Tibial nerve (tissue), 4 donors: ENCODE measurements at regions not wholly inside any gene's neighbourhood (a gene's known extent, or its start where the extent isn't known, plus 50 kb on each side); places are given as distances from the start of the nearest gene placed in this dataset.

Experiments used
- DNase-seq, 2 donors: peaks; one replicate each; pipeline ENCODE4 v3.0.0-alpha.2; 2019; ENCODE audit warnings: low spot score in 2 of 2
- H3K27ac ChIP-seq, 4 donors: fragments of 200-600 bp; sonication (generic) in 3 of 4; one replicate each; pipeline ENCODE4 v1.5.1; 2017 to 2019; ENCODE audit warnings: mild to moderate bottlenecking in 1 of 4
- H3K27me3 ChIP-seq, 2 donors: fragments of 200-600 bp; sonication (generic) in 1 of 2; one replicate each; pipeline versions ENCODE4 v1.5.1 to v1.6.0; 2017 to 2019
- H3K36me3 ChIP-seq, 3 donors: fragments of 200-600 bp; sonication (generic); one replicate each; pipeline ENCODE4 v1.5.1; 2018 to 2019
- H3K4me1 ChIP-seq, 4 donors: fragments of 200-600 bp; sonication (generic) in 3 of 4; one replicate each; pipeline ENCODE4 v1.5.1; 2017 to 2019
- H3K4me3 ChIP-seq, 4 donors: fragments of 200-600 bp; sonication (generic) in 3 of 4; one replicate each; pipeline ENCODE4 v1.5.1; 2017 to 2019; ENCODE audit warnings: mild to moderate bottlenecking in 1 of 4, moderate library complexity in 1 of 4
- H3K9me3 ChIP-seq, 4 donors: fragments of 200-600 bp; sonication (generic) in 3 of 4; one replicate each; pipeline ENCODE4 v1.5.1; 2017 to 2019
- EP300 ChIP-seq, 2 donors: sonication (generic); formaldehyde crosslinking; IDR thresholded peaks; one replicate each; pipeline ENCODE4 v1.6.1; 2017; ENCODE audit warnings: antibody characterized with exemption in 2 of 2, mild to moderate bottlenecking in 1 of 2
- POLR2A ChIP-seq, 2 donors: fragments of 450-650 bp; IDR thresholded peaks; one replicate each; pipeline ENCODE4 v1.6.1; 2017; ENCODE audit warnings: antibody characterized with exemption in 2 of 2, mild to moderate bottlenecking in 2 of 2, moderate library complexity in 2 of 2
- WGBS, 2 donors: methylation state at CpG; one replicate each; pipeline ENCODE4 v1.1.5; 2018; 5-methylcytosine and 5-hydroxymethylcytosine counted together
- TF ChIP-seq, protein P1 (sequence below), 5 experiments: fragments of 200-600 bp in 3 of 5; fragments of 450-650 bp in 2 of 5; sonication (generic) in 3 of 5; IDR thresholded peaks; one replicate each; pipeline ENCODE4 v1.5.1; 2016 to 2019; ENCODE audit warnings: antibody characterized with exemption in 5 of 5, mild to moderate bottlenecking in 3 of 5, moderate library complexity in 2 of 5

DNA sequence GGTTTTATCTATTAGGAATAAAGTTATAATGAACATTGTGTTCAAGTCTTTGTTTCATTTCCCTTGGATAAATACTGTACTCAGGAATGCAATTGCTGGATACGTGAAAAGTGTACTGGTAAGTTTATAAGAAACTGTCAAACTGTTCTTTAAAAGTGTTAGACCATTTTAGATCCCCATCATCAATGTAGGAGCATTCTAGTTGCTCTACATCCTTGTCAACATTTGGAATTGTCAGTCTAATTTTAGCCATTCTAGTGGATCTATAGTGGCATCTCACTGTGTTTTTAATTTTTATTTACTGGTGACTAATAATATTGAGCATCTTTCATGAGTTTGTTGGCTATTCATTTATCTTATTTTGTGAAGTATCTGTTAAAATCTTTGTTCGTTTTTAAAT is 354.0 kb upstream of the NRP1 start:
- no peaks in the 10 kb centered on the region for H3K27me3 ChIP-seq
- no peak overlapping the region for H3K4me3 ChIP-seq

DNA sequence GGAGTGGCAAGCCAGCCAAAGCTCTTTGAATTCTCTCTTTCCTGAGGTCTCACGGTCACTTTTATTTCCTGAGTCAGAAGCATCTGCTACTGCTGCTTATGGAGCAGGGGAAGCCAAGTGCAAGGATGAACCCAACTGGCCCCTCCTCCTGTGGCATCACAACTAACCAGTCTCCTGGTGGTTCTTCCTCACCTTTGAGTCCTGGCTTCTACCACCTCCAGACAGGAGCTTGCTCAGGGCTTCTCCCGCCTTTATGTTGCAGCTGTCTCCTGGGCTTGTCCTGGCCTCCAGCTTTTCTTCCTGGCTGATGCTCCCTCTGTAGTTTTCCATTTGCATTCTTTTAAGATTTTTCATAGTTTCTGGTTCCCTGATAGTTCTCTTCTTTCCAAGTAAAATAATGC is 349.7 kb upstream of the NRP1 start:
- no peak overlapping the region for H3K27ac ChIP-seq
- H3K27me3 ChIP-seq, result no peaks in the 10 kb centered on the region
- WGBS, 2 donors, result 65 to 83% methylated on average over 2 of the region's 2 CpGs
- peaks cover 0 to 12% (median 2%) of the 10 kb centered on the region in 4 donors for H3K9me3 ChIP-seq
- H3K4me3 ChIP-seq, result no peak overlapping the region
- TF ChIP-seq, protein P1, sequence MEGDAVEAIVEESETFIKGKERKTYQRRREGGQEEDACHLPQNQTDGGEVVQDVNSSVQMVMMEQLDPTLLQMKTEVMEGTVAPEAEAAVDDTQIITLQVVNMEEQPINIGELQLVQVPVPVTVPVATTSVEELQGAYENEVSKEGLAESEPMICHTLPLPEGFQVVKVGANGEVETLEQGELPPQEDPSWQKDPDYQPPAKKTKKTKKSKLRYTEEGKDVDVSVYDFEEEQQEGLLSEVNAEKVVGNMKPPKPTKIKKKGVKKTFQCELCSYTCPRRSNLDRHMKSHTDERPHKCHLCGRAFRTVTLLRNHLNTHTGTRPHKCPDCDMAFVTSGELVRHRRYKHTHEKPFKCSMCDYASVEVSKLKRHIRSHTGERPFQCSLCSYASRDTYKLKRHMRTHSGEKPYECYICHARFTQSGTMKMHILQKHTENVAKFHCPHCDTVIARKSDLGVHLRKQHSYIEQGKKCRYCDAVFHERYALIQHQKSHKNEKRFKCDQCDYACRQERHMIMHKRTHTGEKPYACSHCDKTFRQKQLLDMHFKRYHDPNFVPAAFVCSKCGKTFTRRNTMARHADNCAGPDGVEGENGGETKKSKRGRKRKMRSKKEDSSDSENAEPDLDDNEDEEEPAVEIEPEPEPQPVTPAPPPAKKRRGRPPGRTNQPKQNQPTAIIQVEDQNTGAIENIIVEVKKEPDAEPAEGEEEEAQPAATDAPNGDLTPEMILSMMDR (IDR thresholded peaks at IDR 0.05), result no peak
- TF ChIP-seq EP300 (IDR thresholded peaks at IDR 0.05) (no peak), POLR2A (IDR thresholded peaks at IDR 0.05) (no peak)
- no peaks in the 10 kb centered on the region for H3K4me1 ChIP-seq
- no peak for DNase-seq
- H3K36me3 ChIP-seq, result no peaks in the 10 kb centered on the region

More for the DNA sequence above, 354.0 kb upstream of the NRP1 start:
- 88 to 92% methylated on average over 2 of the region's 2 CpGs for WGBS, 2 donors
- DNase-seq, result no peak
- Histone ChIP-seq H3K4me1 (no peaks in the 10 kb centered on the region), H3K36me3 (no peaks in the 10 kb centered on the region), H3K9me3 (peaks cover 0 to 24% (median 0%) of the 10 kb centered on the region in 4 donors), H3K27ac (no peak overlapping the region)
- TF ChIP-seq POLR2A (IDR thresholded peaks at IDR 0.05) (no peak), EP300 (IDR thresholded peaks at IDR 0.05) (no peak)
- TF ChIP-seq, protein P1 (IDR thresholded peaks at IDR 0.05), result no peak

- WGBS, 2 donors, result 48 to 56% methylated on average over 1 of the region's 1 CpG
- no peaks in the 10 kb centered on the region for H3K36me3 ChIP-seq
- no peaks in the 10 kb centered on the region for H3K27me3 ChIP-seq
- peaks cover 0 to 7% (median 2%) of the 10 kb centered on the region in 4 donors for H3K9me3 ChIP-seq
- H3K27ac ChIP-seq, result no peak overlapping the region
- H3K4me1 ChIP-seq, result no peaks in the 10 kb centered on the region
- TF ChIP-seq, protein P1 (IDR thresholded peaks at IDR 0.05), result no peak
- TF ChIP-seq EP300 (IDR thresholded peaks at IDR 0.05) (no peak), POLR2A (IDR thresholded peaks at IDR 0.05) (no peak)
- H3K4me3 ChIP-seq, result no peak overlapping the region
- no peak for DNase-seq
Measured at GRCh38 chr10:33681595-33681994, 347.1 kb upstream of the NRP1 start.

DNA sequence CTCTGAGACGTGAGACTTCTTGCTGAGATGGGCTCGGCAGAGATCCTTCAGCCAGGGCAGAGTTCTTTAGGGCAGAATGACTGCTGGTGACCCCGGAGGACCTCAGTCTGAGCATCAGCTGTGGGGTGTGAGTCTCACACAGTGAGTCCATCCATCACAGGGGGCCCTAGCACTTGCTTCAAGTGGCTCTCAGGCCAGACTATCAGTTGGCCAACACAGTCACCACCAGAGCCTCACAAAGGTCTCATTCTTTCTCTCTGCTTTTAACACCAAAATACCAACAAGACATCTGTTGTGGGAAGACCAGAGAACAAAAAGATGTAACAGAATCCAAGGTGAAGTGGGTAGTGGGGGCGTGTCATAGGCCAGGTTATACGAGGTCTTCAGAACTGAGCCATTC is 345.6 kb upstream of the NRP1 start:
- peaks cover 0 to 10% (median 0%) of the 10 kb centered on the region in 4 donors for H3K4me1 ChIP-seq
- no peak overlapping the region for H3K4me3 ChIP-seq
- peaks cover 0 to 7% (median 2%) of the 10 kb centered on the region in 4 donors for H3K9me3 ChIP-seq
- no peaks in the 10 kb centered on the region for H3K27me3 ChIP-seq
- TF ChIP-seq, protein P1 (IDR thresholded peaks at IDR 0.05), result no peak
- TF ChIP-seq EP300 (IDR thresholded peaks at IDR 0.05), result no peak
- no peak for TF ChIP-seq POLR2A (IDR thresholded peaks at IDR 0.05)
- H3K36me3 ChIP-seq, result no peaks in the 10 kb centered on the region
- H3K27ac ChIP-seq, result no peak overlapping the region
- 61 to 63% methylated on average over 5 of the region's 5 CpGs for WGBS, 2 donors
- DNase-seq, result no peak

DNA sequence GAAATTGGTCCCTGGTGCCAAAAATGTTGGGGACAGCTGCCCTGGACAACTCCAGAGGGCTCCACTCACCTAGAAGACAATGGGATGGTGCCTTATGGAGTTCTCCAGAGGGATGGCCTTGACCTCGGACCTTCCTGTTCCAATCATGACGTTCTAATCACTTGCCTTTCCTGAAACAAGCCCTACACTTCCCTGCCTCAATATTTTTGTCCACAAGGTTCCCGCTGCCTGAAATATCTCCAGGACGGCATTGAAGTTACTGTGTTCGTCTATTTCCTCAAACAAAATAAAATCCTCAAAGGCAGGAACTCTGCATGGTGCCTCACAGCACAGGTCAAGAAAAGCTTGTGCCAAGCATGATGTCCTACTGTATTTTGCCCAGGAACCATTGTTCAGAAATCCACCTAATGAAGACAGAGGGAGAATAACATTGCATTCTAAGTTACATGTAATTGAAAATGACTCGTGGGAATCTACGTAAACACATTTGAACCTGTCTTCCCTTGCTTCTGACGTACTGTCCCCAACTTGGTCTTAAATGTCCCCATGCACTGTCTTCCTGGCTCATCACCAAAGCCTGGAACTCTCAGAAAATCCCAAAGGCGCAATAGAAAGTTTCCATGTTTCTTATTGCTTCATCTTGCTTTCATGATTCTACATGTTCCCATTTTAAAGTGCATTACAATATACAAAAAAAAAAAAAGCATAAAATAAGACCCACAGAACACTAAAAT is 342.3 kb upstream of the NRP1 start:
- H3K27me3 ChIP-seq, result no peaks in the 10 kb centered on the region
- no peaks in the 10 kb centered on the region for H3K36me3 ChIP-seq
- no peak for DNase-seq
- no peaks in the 10 kb centered on the region for H3K9me3 ChIP-seq
- H3K27ac ChIP-seq, result no peak overlapping the region
- 83 to 86% methylated on average over 9 of the region's 9 CpGs for WGBS, 2 donors
- TF ChIP-seq, protein P1 (IDR thresholded peaks at IDR 0.05), result no peak
- peak in 1 of 2 donors; percentile 30 for TF ChIP-seq EP300 (IDR thresholded peaks at IDR 0.05)
- peaks cover 0 to 11% (median 0%) of the 10 kb centered on the region in 4 donors for H3K4me1 ChIP-seq
- H3K4me3 ChIP-seq, result no peak overlapping the region
